HFFc6 (cell line): ENCODE measurements at regions not wholly inside any gene's neighbourhood (a gene's known extent, or its start where the extent isn't known, plus 50 kb on each side); places are given as distances from the start of the nearest gene placed in this dataset.

Source experiments
- DNase-seq: peaks from one replicate; pipeline ENCODE4 v3.0.0-alpha.2; 2018
- H3K27ac Mint-ChIP-seq: 2 replicates; pipeline ENCODE4 v1.8.0; 2020; ENCODE audit warnings: mild to moderate bottlenecking, mixed read lengths
- H3K27me3 Mint-ChIP-seq: 2 replicates; pipeline ENCODE4 v1.8.0; 2021; ENCODE audit warnings: mild to moderate bottlenecking, moderate library complexity, mixed read lengths; ENCODE audit not compliant: insufficient read depth
- H3K36me3 Mint-ChIP-seq: 2 replicates; pipeline ENCODE4 v1.8.0; 2021; ENCODE audit warnings: low read depth, mixed read lengths
- H3K4me1 Mint-ChIP-seq: 2 replicates; pipeline ENCODE4 v1.8.0; 2020; ENCODE audit warnings: low read depth, mixed read lengths
- H3K4me3 Mint-ChIP-seq: 2 replicates; pipeline ENCODE4 v1.8.0; 2020; ENCODE audit warnings: mild to moderate bottlenecking, moderate library complexity, mixed read lengths
- H3K9me3 Mint-ChIP-seq: 2 replicates; pipeline ENCODE4 v1.8.0; 2020; ENCODE audit warnings: mild to moderate bottlenecking, mixed read lengths
- CTCF ChIP-seq: fragments of 200-600 bp; sonication (generic); IDR thresholded peaks from 2 replicates; pipeline ENCODE4 v1.5.0; 2021; ENCODE audit warnings: antibody characterized with exemption, mild to moderate bottlenecking

DNA sequence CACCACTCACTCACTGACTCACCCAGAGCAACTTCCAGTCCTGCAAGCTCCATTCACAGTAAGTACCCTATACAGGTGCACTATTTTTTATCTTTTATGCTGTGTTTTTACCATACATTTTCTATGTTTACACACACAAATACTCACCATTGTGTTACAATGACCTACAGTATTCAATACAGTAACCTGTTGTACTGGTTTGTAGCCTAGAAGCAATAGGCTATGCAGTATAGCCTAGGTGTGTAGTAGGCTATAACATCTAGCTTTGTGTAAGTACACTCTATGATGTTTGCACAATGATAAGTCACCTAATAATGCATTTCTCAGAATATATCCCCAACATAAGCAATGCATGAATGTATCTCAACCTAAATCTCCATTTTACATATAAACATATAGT is 541.1 kb downstream of the NR2F1-AS1 start:
- Mint-ChIP-seq H3K4me1 (no peaks in the 10 kb centered on the region), H3K36me3 (no peaks in the 10 kb centered on the region), H3K9me3 (no peaks in the 10 kb centered on the region), H3K4me3 (no peak overlapping the region), H3K27me3 (no peaks in the 10 kb centered on the region), H3K27ac (no peak overlapping the region)
- TF ChIP-seq CTCF, result no peak
- no peak for DNase-seq

- H3K27ac Mint-ChIP-seq, result no peak overlapping the region
- no peaks in the 10 kb centered on the region for H3K36me3 Mint-ChIP-seq
- DNase-seq, result no peak
- no peak for TF ChIP-seq CTCF
- H3K4me3 Mint-ChIP-seq, result no peak overlapping the region
- no peaks in the 10 kb centered on the region for H3K4me1 Mint-ChIP-seq
- no peaks in the 10 kb centered on the region for H3K27me3 Mint-ChIP-seq
- H3K9me3 Mint-ChIP-seq, result no peaks in the 10 kb centered on the region
These were observed 546.1 kb downstream of the NR2F1-AS1 start for GRCh38 chr5:93034621-93035590.

- H3K9me3 Mint-ChIP-seq, result no peaks in the 10 kb centered on the region
- DNase-seq, result no peak
- H3K4me1 Mint-ChIP-seq, result peaks cover 25% of the 10 kb centered on the region
- no peaks in the 10 kb centered on the region; the same call in 1 of the 2 replicates for H3K27me3 Mint-ChIP-seq
- no peak overlapping the region for H3K4me3 Mint-ChIP-seq
- peaks cover 3% of the 10 kb centered on the region; the same call in 1 of the 2 replicates for H3K36me3 Mint-ChIP-seq
- TF ChIP-seq CTCF, result no peak
- no peak overlapping the region for H3K27ac Mint-ChIP-seq
These were observed 558.1 kb downstream of the NR2F1-AS1 start for GRCh38 chr5:93022796-93023447.

DNA sequence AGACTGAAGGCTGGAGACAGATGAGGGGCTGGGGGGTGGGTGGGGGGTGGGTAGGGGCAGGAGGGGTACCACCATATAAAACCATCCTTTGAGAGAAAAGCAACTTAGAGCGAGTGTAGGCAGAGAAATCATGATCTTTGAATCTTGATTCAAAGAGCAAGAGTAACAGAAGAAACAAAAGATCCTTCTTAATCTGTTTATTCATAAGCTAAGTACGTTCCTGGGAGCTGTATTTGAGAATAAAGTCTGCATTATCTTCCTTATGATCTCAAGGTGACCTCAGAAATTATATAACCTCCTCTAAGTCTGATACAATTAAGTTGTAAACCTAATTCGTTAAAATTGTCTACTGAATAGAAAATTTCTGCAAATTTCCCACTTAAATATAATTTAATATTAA is 558.8 kb downstream of the NR2F1-AS1 start:
- no peak for TF ChIP-seq CTCF
- H3K4me1 Mint-ChIP-seq, result peaks cover 32% of the 10 kb centered on the region
- no peak for DNase-seq
- H3K27ac Mint-ChIP-seq, result no peak overlapping the region
- no peak overlapping the region for H3K4me3 Mint-ChIP-seq
- H3K27me3 Mint-ChIP-seq, result no peaks in the 10 kb centered on the region; the same call in 1 of the 2 replicates
- peaks cover 3% of the 10 kb centered on the region; the same call in 1 of the 2 replicates for H3K36me3 Mint-ChIP-seq
- H3K9me3 Mint-ChIP-seq, result no peaks in the 10 kb centered on the region

DNA sequence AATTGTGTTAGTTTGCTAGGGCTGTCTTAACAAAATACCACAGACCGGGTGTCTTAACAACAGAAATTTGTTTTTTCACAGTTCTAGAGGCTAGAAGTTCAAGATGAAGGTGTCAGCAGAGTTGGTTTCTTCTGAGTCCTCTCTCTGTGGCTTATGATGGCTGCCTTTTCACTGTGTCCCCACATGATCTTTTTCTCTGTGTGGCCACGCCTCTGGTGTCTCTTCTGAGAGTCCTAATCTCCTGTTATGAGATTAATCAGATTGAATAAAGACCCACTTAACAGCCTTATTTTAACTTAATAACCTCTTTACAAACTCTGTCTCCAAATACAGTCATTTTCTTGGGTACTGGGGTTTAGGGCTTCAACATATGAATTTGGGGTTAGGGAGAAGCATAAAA is 561.1 kb downstream of the NR2F1-AS1 start:
- no peak overlapping the region for H3K4me3 Mint-ChIP-seq
- no peak overlapping the region for H3K27ac Mint-ChIP-seq

More for the DNA sequence above, 561.1 kb downstream of the NR2F1-AS1 start:
- no peaks in the 10 kb centered on the region for H3K27me3 Mint-ChIP-seq
- peaks cover 3% of the 10 kb centered on the region; the same call in 1 of the 2 replicates for H3K36me3 Mint-ChIP-seq
- no peak for DNase-seq
- TF ChIP-seq CTCF, result no peak
- peaks cover 37% of the 10 kb centered on the region for H3K4me1 Mint-ChIP-seq
- no peaks in the 10 kb centered on the region for H3K9me3 Mint-ChIP-seq
